ENCODE measurements at regions not wholly inside any gene's neighbourhood (a gene's known extent, or its start where the extent isn't known, plus 50 kb on each side); places are given as distances from the start of the nearest gene placed in this dataset.

GRCh38 chr9:126150411-126151030 lies 176.1 kb upstream of the MVB12B start:
- no peaks in the 10 kb centered on the region for H3K79me2 ChIP-seq (ENCODE audit: control insufficient read depth, low read length)
- H3F3A ChIP-seq (ENCODE audit: control insufficient read depth, insufficient read depth), result no peaks in the 10 kb centered on the region
- no peak overlapping the region for H3K27ac ChIP-seq (ENCODE audit: low read depth, low read length)
- no peak overlapping the region for H3K4me3 ChIP-seq (ENCODE audit: low read length)
- no peaks in the 10 kb centered on the region for H4K20me1 ChIP-seq (ENCODE audit: control insufficient read depth, insufficient read depth, low read depth, low read length)
- no peaks in the 10 kb centered on the region for H3K9me2 ChIP-seq (replicated peaks; ENCODE audit: control insufficient read depth, low read length)
- peaks cover 27% of the 10 kb centered on the region for H3K27me3 ChIP-seq (ENCODE audit: control insufficient read depth, low read length)
- H3K4me2 ChIP-seq (ENCODE audit: low read length), result no peak overlapping the region
- H3K9me3 ChIP-seq (ENCODE audit: control insufficient read depth, insufficient read depth, low read length), result no peaks in the 10 kb centered on the region
- H3K36me3 ChIP-seq (ENCODE audit: control insufficient read depth, low read length), result no peaks in the 10 kb centered on the region
- TF ChIP-seq EZH2phosphoT487 (IDR thresholded peaks at IDR 0.05; ENCODE audit: borderline replicate concordance, low read length) (no peak), CTCF (IDR thresholded peaks at IDR 0.05; ENCODE audit: low read depth, low read length, poor library complexity, severe bottlenecking) (no peak)
- H3K4me1 ChIP-seq (ENCODE audit: control insufficient read depth, low read length), result no peaks in the 10 kb centered on the region

DNA sequence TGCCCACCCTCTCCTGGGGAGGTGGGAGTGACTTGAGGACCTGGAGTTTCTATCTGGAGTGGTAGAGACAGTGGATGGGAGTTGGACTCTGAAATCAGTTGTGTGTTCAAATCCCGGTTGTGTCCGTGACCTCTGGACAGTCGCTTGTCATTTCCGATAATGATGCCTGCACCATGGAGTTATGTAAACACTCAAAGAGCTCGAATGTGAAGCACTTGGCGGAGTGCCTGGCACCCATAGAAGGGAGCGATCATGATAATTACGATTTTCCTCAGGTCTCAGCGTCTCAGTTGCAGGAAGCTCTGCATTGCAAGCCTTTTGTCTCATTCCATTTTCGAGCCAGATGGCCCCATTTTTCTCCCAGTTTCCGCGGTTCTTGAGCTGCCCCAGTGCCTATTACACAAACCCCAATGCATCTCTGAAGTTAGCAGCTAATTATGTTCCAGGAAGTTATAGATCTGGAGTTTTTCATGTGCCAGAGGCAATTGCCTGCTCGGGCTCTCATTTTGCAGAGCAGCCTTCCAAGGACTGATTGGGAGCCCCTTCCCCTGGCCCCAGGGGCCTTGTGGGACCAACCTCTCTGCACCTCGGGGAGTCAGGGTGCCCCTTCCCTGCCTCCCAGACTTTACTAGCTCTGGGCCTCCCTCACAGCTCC lies 175.5 kb upstream of the MVB12B start:
- no peak overlapping the region for H3K27ac ChIP-seq (ENCODE audit: low read depth, low read length)
- H3K4me3 ChIP-seq (ENCODE audit: low read length), result no peak overlapping the region
- no peaks in the 10 kb centered on the region for H3K4me1 ChIP-seq (ENCODE audit: control insufficient read depth, low read length)
- no peak for TF ChIP-seq CTCF (IDR thresholded peaks at IDR 0.05; ENCODE audit: low read depth, low read length, poor library complexity, severe bottlenecking)
- no peak for TF ChIP-seq EZH2phosphoT487 (IDR thresholded peaks at IDR 0.05; ENCODE audit: borderline replicate concordance, low read length)
- H3K9me3 ChIP-seq (ENCODE audit: control insufficient read depth, insufficient read depth, low read length), result no peaks in the 10 kb centered on the region
- no peaks in the 10 kb centered on the region for H4K20me1 ChIP-seq (ENCODE audit: control insufficient read depth, insufficient read depth, low read depth, low read length)
- no peaks in the 10 kb centered on the region for H3K79me2 ChIP-seq (ENCODE audit: control insufficient read depth, low read length)
- H3K27me3 ChIP-seq (ENCODE audit: control insufficient read depth, low read length), result peaks cover 25% of the 10 kb centered on the region
- H3K36me3 ChIP-seq (ENCODE audit: control insufficient read depth, low read length), result no peaks in the 10 kb centered on the region
- H3K9me2 ChIP-seq (replicated peaks; ENCODE audit: control insufficient read depth, low read length), result no peaks in the 10 kb centered on the region
- no peaks in the 10 kb centered on the region for H3F3A ChIP-seq (ENCODE audit: control insufficient read depth, insufficient read depth)
- H3K4me2 ChIP-seq (ENCODE audit: low read length), result no peak overlapping the region

GRCh38 chr9:126151686-126152134 lies 174.9 kb upstream of the MVB12B start:
- Histone ChIP-seq H3F3A (ENCODE audit: control insufficient read depth, insufficient read depth) (no peaks in the 10 kb centered on the region), H3K9me2 (replicated peaks; ENCODE audit: control insufficient read depth, low read length) (no peaks in the 10 kb centered on the region), H3K4me3 (ENCODE audit: low read length) (no peak overlapping the region), H3K9me3 (ENCODE audit: control insufficient read depth, insufficient read depth, low read length) (no peaks in the 10 kb centered on the region), H3K27me3 (ENCODE audit: control insufficient read depth, low read length) (peaks cover 22% of the 10 kb centered on the region), H4K20me1 (ENCODE audit: control insufficient read depth, insufficient read depth, low read depth, low read length) (no peaks in the 10 kb centered on the region), H3K4me1 (ENCODE audit: control insufficient read depth, low read length) (no peaks in the 10 kb centered on the region), H3K27ac (ENCODE audit: low read depth, low read length) (no peak overlapping the region), H3K36me3 (ENCODE audit: control insufficient read depth, low read length) (no peaks in the 10 kb centered on the region), H3K79me2 (ENCODE audit: control insufficient read depth, low read length) (no peaks in the 10 kb centered on the region), H3K4me2 (ENCODE audit: low read length) (no peak overlapping the region)
- TF ChIP-seq CTCF (IDR thresholded peaks at IDR 0.05; ENCODE audit: low read depth, low read length, poor library complexity, severe bottlenecking) (no peak), EZH2phosphoT487 (IDR thresholded peaks at IDR 0.05; ENCODE audit: borderline replicate concordance, low read length) (no peak)

All from DOHH2 (cell line).